RCC 7860 (cell line): ENCODE measurements at regions not wholly inside any gene's neighbourhood (a gene's known extent, or its start where the extent isn't known, plus 50 kb on each side); places are given as distances from the start of the nearest gene placed in this dataset.
"Not testable (repeated sequence)": the region's sequence is repeated elsewhere in the genome, so short reads cannot be mapped to it uniquely, and the experiment has no call there.

Source experiments
- DNase-seq: peaks from one replicate; pipeline ENCODE4 v3.0.0-alpha.2; 2015; ENCODE audit warnings: low spot score
- FAIRE-seq: peaks from 2 replicates; lab custom pipeline; 2012; peaks lifted over from hg19 to GRCh38; lab: Jason Lieb, UNC

GRCh38 chr17:49898366-49899190 lies 50.7 kb upstream of the TAC4 start:
- no peak for FAIRE-seq
- DNase-seq, result no peak

- FAIRE-seq (no peak), DNase-seq (no peak)
Measured at GRCh38 chr17:49899191-49899485, 51.3 kb upstream of the TAC4 start.

- FAIRE-seq (no peak), DNase-seq (no peak)
Measured at GRCh38 chr17:49899588-49899987, 51.7 kb upstream of the TAC4 start.

DNA sequence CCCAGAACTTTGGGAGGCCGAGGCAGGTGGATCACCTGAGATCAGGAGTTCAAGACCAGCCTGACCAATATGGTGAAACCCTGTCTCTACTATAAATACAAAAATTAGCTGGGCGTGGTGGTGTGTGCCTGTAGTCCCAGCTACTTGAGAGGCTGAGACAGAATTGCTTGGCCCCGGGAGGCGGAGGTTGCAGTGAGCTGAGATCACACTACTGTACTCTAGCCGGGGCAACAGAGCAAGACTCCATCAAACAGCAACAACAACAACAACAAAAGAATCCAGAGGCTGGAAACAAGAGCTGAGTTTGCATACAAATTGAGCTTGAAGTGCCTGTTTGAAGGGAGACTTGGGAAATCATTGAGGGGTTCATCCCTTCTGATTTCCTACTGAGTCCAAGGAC lies 52.9 kb upstream of the TAC4 start:
- not testable (repeated sequence) for FAIRE-seq, DNase-seq

- DNase-seq (peak; percentile 18), FAIRE-seq (no peak)
Measured at GRCh38 chr17:49901460-49902331, 53.8 kb upstream of the TAC4 start.

DNA sequence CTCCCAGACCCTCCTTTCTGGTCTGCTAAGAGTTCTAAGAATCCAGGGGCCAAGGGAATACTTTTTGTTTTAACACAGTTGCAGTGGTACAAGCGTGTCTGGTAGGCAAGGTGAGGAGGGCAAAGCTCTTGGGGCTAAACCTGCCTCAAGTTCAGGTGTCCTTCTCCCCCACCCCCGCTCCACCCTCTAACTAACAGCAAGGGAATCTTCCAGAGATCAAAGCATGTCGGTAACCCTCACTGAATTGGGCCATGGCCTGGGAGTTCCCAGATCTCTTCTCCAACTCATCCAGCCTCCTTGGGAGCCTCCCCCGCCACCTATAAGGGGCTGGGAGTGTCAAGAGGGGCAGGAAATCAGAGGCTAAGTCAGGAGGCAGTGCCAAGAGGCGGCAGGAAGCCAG lies 55.7 kb upstream of the TAC4 start:
- FAIRE-seq, result no peak

DNA sequence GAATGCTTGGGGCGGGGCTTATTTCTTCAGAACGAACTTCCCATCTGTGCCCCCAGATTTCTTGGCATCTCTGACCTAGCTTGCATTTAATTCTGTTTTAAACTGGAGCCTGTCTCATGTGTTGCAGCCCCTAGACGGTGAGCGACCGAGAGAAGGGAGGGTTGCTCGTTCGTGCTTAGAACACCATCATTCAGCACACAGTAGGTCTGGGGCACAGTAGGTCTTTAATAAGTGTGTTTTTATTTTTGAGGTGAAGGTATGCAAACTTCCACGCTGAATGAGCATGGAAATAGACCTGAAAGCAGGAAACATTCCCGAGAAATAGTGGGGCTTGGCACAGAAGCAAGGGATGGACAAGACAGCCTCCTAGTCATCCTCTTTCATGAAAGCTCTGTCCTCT lies 57.0 kb upstream of the TAC4 start:
- FAIRE-seq, result no peak
- no peak for DNase-seq

More for the DNA sequence above, 55.7 kb upstream of the TAC4 start:
- DNase-seq, result no peak

- no peak for FAIRE-seq
Measured at GRCh38 chr17:49906531-49907136, 58.8 kb upstream of the TAC4 start.

DNA sequence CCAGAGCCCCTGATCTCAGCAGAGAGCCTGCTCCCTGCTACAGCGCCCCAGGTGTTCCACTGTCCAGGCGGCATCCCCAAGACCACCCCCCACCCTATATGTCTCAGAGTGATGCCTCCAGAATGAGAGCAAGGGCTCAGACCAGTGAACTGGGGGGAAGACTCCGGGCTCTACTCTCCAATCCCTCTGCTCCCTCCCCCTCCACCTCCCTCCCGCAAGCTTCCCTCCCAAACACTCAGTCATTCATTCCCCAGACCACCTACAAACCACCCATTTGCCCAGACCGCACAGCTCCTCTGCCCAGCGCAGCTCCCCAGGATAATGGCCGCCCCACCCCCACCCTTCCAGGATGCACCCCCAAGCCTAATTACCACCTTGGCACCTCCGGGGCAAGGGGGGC lies 59.4 kb upstream of the TAC4 start:
- DNase-seq, result no peak
- FAIRE-seq, result no peak

More at GRCh38 chr17:49906531-49907136, 58.8 kb upstream of the TAC4 start:
- DNase-seq, result peak; percentile 31

- DNase-seq, result no peak
- no peak for FAIRE-seq
Measured at GRCh38 chr17:49908782-49909714, 59.9 kb upstream of the DLX4 start.

DNA sequence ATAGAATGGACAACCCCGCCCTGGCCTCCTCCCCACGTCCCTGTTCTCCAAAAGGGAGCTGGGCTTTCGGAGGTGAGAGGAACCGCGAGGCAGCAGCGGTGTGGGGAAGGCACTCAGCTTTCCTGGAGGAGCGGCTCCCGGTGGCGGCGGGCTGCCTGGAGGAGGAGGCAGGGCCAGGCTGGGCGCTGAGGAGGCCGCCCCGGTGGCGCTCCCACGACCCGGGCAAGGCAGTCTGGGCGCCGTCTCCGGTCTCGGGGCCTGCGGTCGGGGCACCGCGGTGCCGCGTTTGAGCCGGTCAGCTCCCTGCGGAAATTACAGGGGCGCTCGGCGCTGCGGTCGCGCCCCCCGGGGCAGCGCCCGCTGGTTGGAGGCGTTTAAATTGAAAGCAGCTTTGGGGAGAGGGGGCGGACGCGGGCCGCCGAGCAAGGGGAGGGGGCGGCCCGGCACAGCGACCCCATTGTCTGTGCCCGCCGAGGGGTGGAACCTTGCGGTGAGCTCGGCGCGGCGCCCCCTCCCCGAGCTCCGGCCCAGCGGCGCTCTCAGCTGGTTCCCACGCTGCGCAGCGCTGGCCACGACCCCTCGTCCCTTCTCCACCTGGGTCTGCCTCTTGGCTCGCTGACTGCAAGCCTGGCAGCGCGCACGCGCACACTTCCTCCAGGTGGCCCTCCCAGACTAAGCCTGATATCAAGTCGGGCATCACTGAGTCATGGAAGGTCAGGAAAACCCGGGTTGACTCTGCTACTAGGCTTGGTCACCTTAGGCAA lies 58.7 kb upstream of the DLX4 start:
- FAIRE-seq, result no peak
- peak; percentile 51 for DNase-seq

DNA sequence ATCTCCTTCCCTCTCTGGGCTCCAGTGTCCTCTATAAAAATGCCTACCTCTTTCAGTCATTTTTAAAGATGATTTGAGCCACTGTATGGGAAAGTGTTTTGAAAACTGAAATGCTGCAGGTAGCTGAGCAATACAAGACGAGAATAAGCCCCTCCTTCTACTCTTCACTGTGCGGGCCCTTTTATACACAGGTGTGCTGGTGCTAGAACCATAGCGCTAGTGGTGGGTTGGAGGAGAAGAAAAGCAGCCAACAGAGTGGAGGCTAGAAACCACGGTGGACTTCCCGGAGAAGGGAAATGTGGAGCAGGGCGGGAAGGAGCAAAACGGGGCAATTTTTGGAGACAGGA lies 58.2 kb upstream of the DLX4 start:
- DNase-seq, result no peak
- FAIRE-seq, result no peak

GRCh38 chr17:49911719-49912118 lies 57.3 kb upstream of the DLX4 start:
- DNase-seq (no peak), FAIRE-seq (no peak)

GRCh38 chr17:49913226-49914095 lies 55.5 kb upstream of the DLX4 start:
- DNase-seq (peak; percentile 84), FAIRE-seq (peak; percentile 88)

GRCh38 chr17:49914096-49914490 lies 54.9 kb upstream of the DLX4 start:
- FAIRE-seq, result no peak
- no peak for DNase-seq

GRCh38 chr17:49914664-49915063 lies 54.3 kb upstream of the DLX4 start:
- DNase-seq, result no peak
- FAIRE-seq, result no peak

DNA sequence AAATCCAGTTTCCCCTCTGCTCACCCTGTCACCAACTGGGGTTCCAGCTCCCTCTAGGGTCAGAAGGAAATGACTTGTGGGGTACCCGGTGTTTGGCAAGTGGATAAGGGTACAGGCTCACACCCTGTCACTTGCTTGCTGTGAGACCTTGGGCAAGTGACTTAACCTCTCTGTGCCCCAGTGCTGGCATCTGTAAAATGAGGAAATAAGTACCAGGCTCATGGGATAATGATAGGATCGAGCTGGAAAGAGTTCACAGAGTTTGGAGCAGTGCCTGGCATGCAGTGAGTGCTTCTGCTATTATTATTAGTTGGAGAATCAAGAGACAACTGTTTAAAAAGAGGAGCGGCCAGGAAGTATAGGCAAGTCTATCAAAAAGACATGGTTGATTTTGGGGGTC lies 53.7 kb upstream of the DLX4 start:
- DNase-seq (no peak), FAIRE-seq (no peak)

DNA sequence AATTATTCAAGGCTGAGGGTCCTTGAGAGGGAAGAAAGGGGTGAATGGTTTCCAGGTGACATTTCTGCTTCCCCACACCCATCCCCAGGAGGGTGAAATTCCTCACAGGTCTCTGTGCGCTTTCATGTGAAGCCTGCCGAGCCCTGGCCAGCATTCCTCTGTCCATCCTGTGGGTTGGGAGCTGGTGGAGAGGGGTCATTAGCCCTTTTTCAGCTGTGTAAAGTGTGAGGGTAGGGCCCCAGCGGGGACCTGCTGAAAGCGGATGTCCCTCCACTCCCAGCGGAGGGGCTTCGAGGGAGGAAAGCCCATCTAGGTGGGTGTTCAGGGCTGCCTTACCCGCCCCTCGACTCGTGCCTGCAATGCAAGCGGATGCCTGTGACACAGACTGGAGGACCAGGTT lies 53.3 kb upstream of the DLX4 start:
- DNase-seq, result no peak
- FAIRE-seq, result no peak
